ENCODE measurements at regions not wholly inside any gene's neighbourhood (a gene's known extent, or its start where the extent isn't known, plus 50 kb on each side); places are given as distances from the start of the nearest gene placed in this dataset.

DNA sequence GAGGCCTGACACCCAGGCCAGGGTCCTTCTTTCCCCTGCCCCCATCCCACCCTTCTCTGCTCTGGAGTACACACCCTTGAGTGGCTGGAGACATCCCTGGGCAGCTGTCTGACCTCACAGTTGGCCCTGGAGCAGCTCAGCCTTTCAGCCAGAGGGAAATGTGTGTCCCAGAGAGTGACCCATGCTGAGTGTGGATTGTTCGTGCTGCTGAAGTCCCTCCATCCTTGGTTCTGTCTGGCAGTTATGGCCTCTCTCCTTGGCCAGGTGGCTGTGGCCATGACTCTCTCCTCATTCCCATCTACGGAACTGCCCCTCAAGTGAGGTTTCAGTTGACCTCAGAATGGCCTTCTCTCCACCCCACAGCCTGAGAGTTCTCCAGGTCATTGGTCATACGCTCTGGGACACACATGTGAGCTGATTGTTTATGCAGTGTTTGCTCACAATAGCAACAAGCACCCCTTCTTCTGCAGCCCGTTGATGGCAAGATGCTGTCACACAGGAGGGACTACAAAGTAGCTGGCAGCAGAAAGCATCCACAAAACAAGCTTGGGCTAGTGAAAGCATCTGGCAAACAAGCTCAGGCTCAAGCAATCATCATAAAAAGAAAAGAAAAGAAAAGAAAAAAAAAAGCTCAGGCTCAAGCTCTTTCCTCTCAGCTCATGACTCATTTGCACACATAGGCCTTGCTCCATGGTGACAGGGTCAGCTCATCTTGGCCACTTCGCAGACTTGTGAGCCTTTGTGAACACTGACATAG, 55.3 kb upstream of the ITGA11 start:
- DNase-seq (no peak), ATAC-seq (no peak)
- Mint-ChIP-seq H3K36me3 (ENCODE audit: low read depth) (no peaks in the 10 kb centered on the region), H3K4me3 (no peak overlapping the region), H3K4me1 (ENCODE audit: low read depth) (no peaks in the 10 kb centered on the region), H3K9me3 (no peaks in the 10 kb centered on the region), H3K27me3 (peaks cover 14% of the 10 kb centered on the region), H3K27ac (no peak overlapping the region)
- ChIA-PET CTCF (interaction anchor here (0.8 to 1.5 kb wide), 2 partner anchors 20 to 63 kb away, joined by 3 to 4 read pairs; no protein-coding TSS in a partner anchor), POLR2A (no interaction called here)
- intact Hi-C loops (cut with micrococcal nuclease), result no loop called here
- TF ChIP-seq, protein P1, sequence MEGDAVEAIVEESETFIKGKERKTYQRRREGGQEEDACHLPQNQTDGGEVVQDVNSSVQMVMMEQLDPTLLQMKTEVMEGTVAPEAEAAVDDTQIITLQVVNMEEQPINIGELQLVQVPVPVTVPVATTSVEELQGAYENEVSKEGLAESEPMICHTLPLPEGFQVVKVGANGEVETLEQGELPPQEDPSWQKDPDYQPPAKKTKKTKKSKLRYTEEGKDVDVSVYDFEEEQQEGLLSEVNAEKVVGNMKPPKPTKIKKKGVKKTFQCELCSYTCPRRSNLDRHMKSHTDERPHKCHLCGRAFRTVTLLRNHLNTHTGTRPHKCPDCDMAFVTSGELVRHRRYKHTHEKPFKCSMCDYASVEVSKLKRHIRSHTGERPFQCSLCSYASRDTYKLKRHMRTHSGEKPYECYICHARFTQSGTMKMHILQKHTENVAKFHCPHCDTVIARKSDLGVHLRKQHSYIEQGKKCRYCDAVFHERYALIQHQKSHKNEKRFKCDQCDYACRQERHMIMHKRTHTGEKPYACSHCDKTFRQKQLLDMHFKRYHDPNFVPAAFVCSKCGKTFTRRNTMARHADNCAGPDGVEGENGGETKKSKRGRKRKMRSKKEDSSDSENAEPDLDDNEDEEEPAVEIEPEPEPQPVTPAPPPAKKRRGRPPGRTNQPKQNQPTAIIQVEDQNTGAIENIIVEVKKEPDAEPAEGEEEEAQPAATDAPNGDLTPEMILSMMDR (IDR thresholded peaks at IDR 0.05), result no peak

DNA sequence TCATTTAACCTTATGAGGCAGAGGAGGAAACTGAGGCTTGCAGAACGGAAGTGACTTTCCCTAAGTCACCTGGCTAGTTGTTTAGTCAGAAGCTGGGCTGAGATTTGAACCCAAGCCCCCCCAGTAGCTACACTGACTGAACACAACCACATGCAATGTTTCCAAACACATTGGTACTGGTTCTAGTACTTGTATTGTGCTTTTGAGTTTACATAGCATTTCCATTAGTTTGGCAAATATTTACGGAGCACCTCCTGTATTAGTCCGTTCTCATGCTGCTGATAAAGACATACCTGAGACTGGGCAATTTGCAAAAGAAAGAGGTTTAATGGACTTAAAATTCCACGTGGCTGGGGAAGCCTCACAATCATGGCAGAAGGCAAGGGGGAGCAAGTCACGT, 56.3 kb upstream of the ITGA11 start:
- intact Hi-C loops (cut with micrococcal nuclease), result no loop called here
- no peak for DNase-seq

DNA sequence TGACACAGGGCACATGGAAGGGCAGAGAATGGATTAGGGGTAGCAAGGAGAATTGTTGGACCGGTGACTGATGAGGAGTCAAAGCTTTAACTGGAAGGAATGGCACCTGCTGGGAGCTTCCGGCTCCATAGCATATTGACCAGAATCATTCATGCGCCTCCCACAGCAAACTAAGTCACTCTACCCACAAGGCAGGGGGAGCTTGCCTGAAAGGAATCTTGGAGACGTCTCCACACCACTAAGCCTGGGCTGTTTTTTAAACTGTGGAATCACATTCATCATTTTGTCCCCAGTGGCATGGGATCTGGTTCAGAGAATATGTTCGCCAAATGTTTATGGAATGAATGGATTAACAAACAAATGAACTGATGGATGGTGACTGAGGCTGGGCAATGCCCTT, 57.0 kb upstream of the ITGA11 start:
- CTCF ChIA-PET, result interaction anchor here (1.5 kb wide), 1 partner anchor 22 kb away, joined by 4 read pairs; no protein-coding TSS in a partner anchor
- H3K36me3 Mint-ChIP-seq (ENCODE audit: low read depth), result no peaks in the 10 kb centered on the region

More for the DNA sequence above, 56.3 kb upstream of the ITGA11 start:
- no peaks in the 10 kb centered on the region for H3K4me1 Mint-ChIP-seq (ENCODE audit: low read depth)
- no peak overlapping the region for H3K4me3 Mint-ChIP-seq
- H3K27ac Mint-ChIP-seq, result no peak overlapping the region
- ATAC-seq, result no peak
- H3K36me3 Mint-ChIP-seq (ENCODE audit: low read depth), result no peaks in the 10 kb centered on the region
- ChIA-PET POLR2A (no interaction called here), CTCF (interaction anchor here (1.5 kb wide), 1 partner anchor 21 kb away, joined by 4 read pairs; no protein-coding TSS in a partner anchor)
- peaks cover 12% of the 10 kb centered on the region for H3K27me3 Mint-ChIP-seq
- no peaks in the 10 kb centered on the region for H3K9me3 Mint-ChIP-seq
- TF ChIP-seq, protein P1 (IDR thresholded peaks at IDR 0.05), result no peak

DNA sequence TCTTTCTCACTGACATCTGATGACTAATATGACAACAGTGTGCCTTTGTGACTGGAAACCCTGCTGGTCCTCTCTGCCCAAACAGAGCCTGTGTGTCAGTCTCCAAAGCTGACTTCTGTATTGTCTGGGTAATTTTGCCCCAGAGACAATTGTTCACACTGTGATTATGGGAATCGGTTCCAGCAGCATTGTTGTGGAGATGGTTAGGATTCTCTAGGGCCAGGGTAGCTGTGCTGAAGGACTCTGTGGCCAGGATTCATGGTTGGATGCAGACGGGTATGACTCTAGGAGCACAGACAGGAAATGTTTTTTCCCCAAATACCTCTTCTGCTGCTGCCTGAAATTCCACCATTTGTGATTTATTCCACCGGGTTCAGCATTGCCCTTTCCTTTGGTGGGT, 57.5 kb upstream of the ITGA11 start:
- ChIA-PET CTCF (no interaction called here), POLR2A (no interaction called here)
- DNase-seq, result no peak
- Mint-ChIP-seq H3K36me3 (ENCODE audit: low read depth) (no peaks in the 10 kb centered on the region), H3K9me3 (no peaks in the 10 kb centered on the region), H3K4me3 (no peak overlapping the region), H3K27me3 (peaks cover 7% of the 10 kb centered on the region), H3K27ac (no peak overlapping the region), H3K4me1 (ENCODE audit: low read depth) (no peaks in the 10 kb centered on the region)
- intact Hi-C loops (cut with micrococcal nuclease), result no loop called here
- no peak for ATAC-seq
- TF ChIP-seq, protein P1 (IDR thresholded peaks at IDR 0.05), result no peak

More for the DNA sequence above, 57.0 kb upstream of the ITGA11 start:
- Mint-ChIP-seq H3K27ac (no peak overlapping the region), H3K4me3 (no peak overlapping the region), H3K9me3 (no peaks in the 10 kb centered on the region), H3K4me1 (ENCODE audit: low read depth) (no peaks in the 10 kb centered on the region), H3K27me3 (peaks cover 9% of the 10 kb centered on the region)
- TF ChIP-seq, protein P1 (IDR thresholded peaks at IDR 0.05), result no peak
- DNase-seq (no peak), ATAC-seq (no peak)
- POLR2A ChIA-PET, result no interaction called here
- intact Hi-C loops (cut with micrococcal nuclease), result no loop called here

DNA sequence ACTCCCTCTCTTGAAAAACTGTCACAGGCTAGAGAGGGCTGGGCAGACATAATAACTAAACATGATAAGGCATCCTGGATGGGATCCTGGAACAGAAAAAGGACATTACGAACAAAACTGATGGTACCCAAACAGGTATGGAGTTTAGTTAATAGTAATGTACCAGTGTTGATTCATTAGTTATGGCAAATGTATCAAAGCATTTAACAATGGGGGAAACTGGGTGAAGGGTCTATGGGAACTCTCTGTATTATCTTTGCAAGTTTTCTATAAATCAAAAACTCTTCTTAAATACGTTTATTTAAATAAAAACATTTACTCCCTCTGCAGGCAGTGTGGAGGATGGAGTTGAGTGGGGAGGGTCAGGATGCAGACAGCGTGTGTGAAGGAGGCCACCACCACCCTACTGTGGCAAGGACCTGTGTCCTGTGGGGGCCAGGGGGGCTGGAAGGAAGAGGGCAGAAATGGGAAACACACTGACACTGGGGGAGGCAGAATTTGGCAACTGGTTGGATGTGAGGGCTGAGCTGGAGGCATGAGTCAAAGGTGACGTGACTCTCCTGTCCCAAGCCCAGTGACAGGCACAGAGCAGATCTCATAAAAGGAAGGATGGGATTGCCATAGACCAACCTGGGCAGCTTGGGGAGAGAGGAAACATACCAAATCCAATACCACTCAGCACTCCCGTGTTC, 59.6 kb upstream of the ITGA11 start:
- POLR2A ChIA-PET, result no interaction called here
- intact Hi-C loops (cut with micrococcal nuclease), result no loop called here
- Mint-ChIP-seq H3K4me1 (ENCODE audit: low read depth) (no peaks in the 10 kb centered on the region), H3K9me3 (no peaks in the 10 kb centered on the region), H3K27ac (no peak overlapping the region), H3K27me3 (peaks cover 8% of the 10 kb centered on the region), H3K36me3 (ENCODE audit: low read depth) (no peaks in the 10 kb centered on the region), H3K4me3 (no peak overlapping the region)
- CTCF ChIA-PET, result no interaction called here
- TF ChIP-seq, protein P1 (IDR thresholded peaks at IDR 0.05), result no peak
- DNase-seq (no peak), ATAC-seq (no peak)

Data from activated CD8-positive, alpha-beta T cell treated with anti-CD3 and anti-CD28 coated beads for 36 hours (primary cell).